H1 (cell line): ENCODE measurements at regions not wholly inside any gene's neighbourhood (a gene's known extent, or its start where the extent isn't known, plus 50 kb on each side); places are given as distances from the start of the nearest gene placed in this dataset.

Experiments
- ASH2L ChIP-seq: fragments of 200-600, 300-600 bp; sonication (generic); IDR thresholded peaks from one replicate; pipeline ENCODE4 v1.7.1; 2017; ENCODE audit warnings: low read length
- ATF2 ChIP-seq: IDR thresholded peaks from 2 replicates; pipeline ENCODE4 v1.6.1; 2012; ENCODE audit warnings: low read length, inconsistent platforms
- CHD1 ChIP-seq: IDR thresholded peaks from 2 replicates; pipeline ENCODE4 v1.6.1; 2012; ENCODE audit warnings: low read depth, low read length, improper control_type of control experiment
- CHD7 ChIP-seq: fragments of 300-600 bp; sonication (generic); IDR thresholded peaks from 2 replicates; pipeline ENCODE4 v1.7.1; 2012; ENCODE audit warnings: low read length, moderate library complexity, mild to moderate bottlenecking, inconsistent platforms; ENCODE audit not compliant: insufficient replicate concordance
- FOSL1 ChIP-seq: IDR thresholded peaks from 2 replicates; pipeline ENCODE4 v1.6.1; 2011; ENCODE audit warnings: mild to moderate bottlenecking, low read depth, low read length, moderate library complexity; ENCODE audit not compliant: insufficient read depth
- GABPA ChIP-seq: IDR thresholded peaks from 2 replicates; pipeline ENCODE4 v1.6.1; 2011; ENCODE audit warnings: mild to moderate bottlenecking, low read length, moderate library complexity, borderline replicate concordance; ENCODE audit not compliant: insufficient read depth
- JUN ChIP-seq: IDR thresholded peaks from 2 replicates; pipeline ENCODE4 v1.6.1; 2011; ENCODE audit warnings: low read depth, mild to moderate bottlenecking, improper control_type of control experiment, low read length
- JUND ChIP-seq: IDR thresholded peaks from 2 replicates; pipeline ENCODE4 v1.6.1; 2011; ENCODE audit warnings: mild to moderate bottlenecking, improper control_type of control experiment, low read length
- MAX ChIP-seq: IDR thresholded peaks from 2 replicates; pipeline ENCODE4 v1.6.1; 2012; ENCODE audit warnings: inconsistent platforms

GRCh38 chr4:137451172-137451825, 81.0 kb downstream of the PCDH18 start (continued):
- TF ChIP-seq CHD7 (peak; percentile 54), JUN (peak; percentile 90), ATF2 (peak; percentile 63; the same call in 1 of the 2 replicates), FOSL1 (no peak), CHD1 (no peak), JUND (peak; percentile 74), MAX (no peak), GABPA (no peak), ASH2L (peak; percentile 24)
